ENCODE measurements at regions not wholly inside any gene's neighbourhood (a gene's known extent, or its start where the extent isn't known, plus 50 kb on each side); places are given as distances from the start of the nearest gene placed in this dataset.

GRCh38 chr18:23363865-23364570 lies 89.1 kb upstream of the RIOK3 start:
- dilution Hi-C loops (cut with HindIII; ENCODE audit: low sequenced_read_pairs, unreplicated experiment) (no loop called here), in situ Hi-C loops (cut with MboI; ENCODE audit: low sequenced_read_pairs) (no loop called here), intact Hi-C loops (cut with micrococcal nuclease) (no loop called here)
- no peak overlapping the region for H3K14ac ChIP-seq (replicated peaks; ENCODE audit: low read depth, low read length)
- H3K79me1 ChIP-seq (ENCODE audit: low read depth in 1 of 2, low read length in 2 of 2), result no peaks in the 10 kb centered on the region
- H2BK20ac ChIP-seq (ENCODE audit: low read depth, low read length), result no peak overlapping the region; the same call in 1 of the 2 replicates
- H3K4ac ChIP-seq (ENCODE audit: low read depth, low read length), result no peak overlapping the region
- H4K5ac ChIP-seq (ENCODE audit: low read depth, low read length), result no peak overlapping the region
- H4K8ac ChIP-seq (ENCODE audit: low read depth in 2 of 2, low read length in 2 of 2), result no peak overlapping the region
- CTCF ChIA-PET, result no interaction called here
- no TSS peak for BruUV-seq (replicated peaks)
- H3K9me1 ChIP-seq (ENCODE audit: insufficient read depth, low read length), result peaks cover 3% of the 10 kb centered on the region
- no peak overlapping the region for H2AK9ac ChIP-seq (replicated peaks; ENCODE audit: low read depth, low read length, poor library complexity)
- H4K91ac ChIP-seq (ENCODE audit: insufficient read depth, low read depth, low read length), result no peak overlapping the region
- DNase-seq (no peak), ATAC-seq (ENCODE audit: low read depth) (no peak)
- no peak for TF ChIP-seq FOS (IDR thresholded peaks at IDR 0.05; ENCODE audit: low read depth, low read length)
- no peak for TF ChIP-seq BHLHE40 (IDR thresholded peaks at IDR 0.05; ENCODE audit: low read depth, low read length)
- TF ChIP-seq USF2 (IDR thresholded peaks at IDR 0.05; ENCODE audit: low read depth, low read length), result no peak
- no peak for TF ChIP-seq CHD1 (IDR thresholded peaks at IDR 0.05; ENCODE audit: low read depth, low read length)
- TF ChIP-seq POLR2A (IDR thresholded peaks at IDR 0.05; ENCODE audit: low read depth, low read length), result no peak
- TF ChIP-seq CEBPB (IDR thresholded peaks at IDR 0.05; ENCODE audit: low read depth, low read length), result no peak
- no peak for TF ChIP-seq RAD21 (IDR thresholded peaks at IDR 0.05; ENCODE audit: low read length)
- TF ChIP-seq ELK1 (IDR thresholded peaks at IDR 0.05; ENCODE audit: borderline replicate concordance, low read depth, low read length), result no peak
- TF ChIP-seq CTCF (conservative IDR thresholded peaks at IDR 0.05; ENCODE audit: low read depth, low read length), result no peak
- TF ChIP-seq MXI1 (IDR thresholded peaks at IDR 0.05; ENCODE audit: borderline replicate concordance, low read depth, low read length), result no peak
- no peak for TF ChIP-seq MAZ (IDR thresholded peaks at IDR 0.05; ENCODE audit: borderline replicate concordance, low read depth, low read length)
- no peak for TF ChIP-seq SMC3 (IDR thresholded peaks at IDR 0.05; ENCODE audit: low read depth, low read length)
- TF ChIP-seq RCOR1 (IDR thresholded peaks at IDR 0.05; ENCODE audit: insufficient replicate concordance, low read length), result no peak
- no peak for TF ChIP-seq RFX5 (IDR thresholded peaks at IDR 0.05; ENCODE audit: low read depth, low read length)
- TF ChIP-seq MAFK (IDR thresholded peaks at IDR 0.05; ENCODE audit: low read depth, low read length), result no peak
- no peak for TF ChIP-seq NFE2L2 (IDR thresholded peaks at IDR 0.05; ENCODE audit: low read depth, low read length)
- peaks cover 6% of the 10 kb centered on the region for H3K4me1 ChIP-seq (ENCODE audit: control insufficient read depth, insufficient read depth, low read length)
- H3K27ac ChIP-seq (ENCODE audit: insufficient read depth, low read length), result no peak overlapping the region
- H2BK15ac ChIP-seq (ENCODE audit: low read depth, low read length), result peak overlapping the region; percentile 41; the same call in 1 of the 3 replicates
- H3K4me3 ChIP-seq (ENCODE audit: insufficient read depth, low read depth, low read length), result no peak overlapping the region
- H3K36me3 ChIP-seq (ENCODE audit: control insufficient read depth, insufficient read depth, low read length), result no peaks in the 10 kb centered on the region
- H2AFZ ChIP-seq (replicated peaks; ENCODE audit: low read length, poor library complexity), result no peak overlapping the region
- H3K23ac ChIP-seq (ENCODE audit: low read depth, low read length), result 0 out of 2 replicates have a peak overlapping the region, but pooled peaks have one; percentile 35
- H2BK120ac ChIP-seq (ENCODE audit: low read depth, low read length), result no peak overlapping the region
- no peaks in the 10 kb centered on the region for H3K9me3 ChIP-seq (ENCODE audit: control insufficient read depth, insufficient read depth, low read length)
- no peaks in the 10 kb centered on the region for H4K20me1 ChIP-seq (ENCODE audit: insufficient read depth, low read length)
- no peak overlapping the region for H2AK5ac ChIP-seq (ENCODE audit: low read depth, low read length)
- no peak overlapping the region for H3K4me2 ChIP-seq (ENCODE audit: low read depth, low read length)
- H3K9ac ChIP-seq (ENCODE audit: low read depth, low read length), result no peak overlapping the region
- POLR2A ChIA-PET (ENCODE audit: unreplicated experiment), result no interaction called here
- H3K18ac ChIP-seq (ENCODE audit: low read depth, low read length), result peak overlapping the region; percentile 12; the same call in 1 of the 2 replicates
- no CpG with 5 or more reads among the region's 6 CpGs for WGBS, 2 experiments (ENCODE audit: extremely low coverage in 2 of 2, insufficient read length in 1 of 2)
- no peak overlapping the region for H3K56ac ChIP-seq (ENCODE audit: extremely low read depth, insufficient read depth, low read length)
- no peaks in the 10 kb centered on the region for H3K27me3 ChIP-seq (ENCODE audit: control insufficient read depth, insufficient read depth, low read length)
- H2BK5ac ChIP-seq (ENCODE audit: low read depth, low read length, poor library complexity, severe bottlenecking), result no peak overlapping the region

All from IMR-90 (cell line).